GM06990 (cell line): ENCODE measurements at regions not wholly inside any gene's neighbourhood (a gene's known extent, or its start where the extent isn't known, plus 50 kb on each side); places are given as distances from the start of the nearest gene placed in this dataset.
"Not testable (repeated sequence)": the region's sequence is repeated elsewhere in the genome, so short reads cannot be mapped to it uniquely, and the experiment has no call there.

ENCODE experiments used
- DNase-seq: peaks from one replicate; pipeline ENCODE4 v3.0.0-alpha.2; 2011; ENCODE audit not compliant: insufficient read length; ENCODE audit errors: extremely low read depth
- H3K27me3 ChIP-seq: replicated peaks from 2 replicates; pipeline ENCODE4 v1.6.0; 2011; ENCODE audit warnings: low read length; ENCODE audit not compliant: control insufficient read depth, insufficient read depth
- H3K36me3 ChIP-seq: 2 replicates; pipeline ENCODE4 v1.5.1; 2011; ENCODE audit warnings: low read length; ENCODE audit not compliant: control insufficient read depth, insufficient read depth
- H3K4me3 ChIP-seq: replicated peaks from 2 replicates; pipeline ENCODE4 v1.5.1; 2011; ENCODE audit warnings: low read depth, mild to moderate bottlenecking, control low read depth, low read length
- TF ChIP-seq, protein P1 (sequence below): IDR thresholded peaks from 2 replicates; pipeline ENCODE4 v1.5.1; 2011; ENCODE audit warnings: low read length, control low read depth, mild to moderate bottlenecking, inconsistent platforms; ENCODE audit not compliant: insufficient read depth, poor library complexity, severe bottlenecking

DNA sequence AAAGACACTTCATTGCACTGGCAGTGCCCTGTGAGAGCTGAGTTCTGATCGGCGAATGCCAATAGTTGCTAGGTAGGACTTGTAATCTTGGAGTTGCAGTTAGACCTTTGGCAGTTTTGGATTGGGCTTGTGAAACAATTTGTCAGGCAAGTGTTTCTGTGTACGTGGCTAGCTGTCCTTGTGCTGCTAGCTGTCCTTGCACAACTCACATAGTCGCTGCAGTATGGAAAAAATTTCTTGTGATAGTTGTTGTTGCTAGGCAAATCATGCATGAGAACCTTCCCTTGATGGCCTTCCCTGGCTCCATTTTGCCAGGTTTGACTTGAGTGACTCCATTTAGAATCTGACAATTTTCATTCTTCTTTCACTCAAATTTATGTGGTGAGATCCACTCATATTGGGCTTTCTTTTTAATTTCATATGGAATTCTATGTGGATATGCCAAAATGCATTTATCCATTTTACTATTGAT is 140.7 kb downstream of the APIP start:
- H3K36me3 ChIP-seq, result no peaks in the 10 kb centered on the region
- no peak overlapping the region for H3K4me3 ChIP-seq
- H3K27me3 ChIP-seq, result no peaks in the 10 kb centered on the region
- TF ChIP-seq, protein P1, sequence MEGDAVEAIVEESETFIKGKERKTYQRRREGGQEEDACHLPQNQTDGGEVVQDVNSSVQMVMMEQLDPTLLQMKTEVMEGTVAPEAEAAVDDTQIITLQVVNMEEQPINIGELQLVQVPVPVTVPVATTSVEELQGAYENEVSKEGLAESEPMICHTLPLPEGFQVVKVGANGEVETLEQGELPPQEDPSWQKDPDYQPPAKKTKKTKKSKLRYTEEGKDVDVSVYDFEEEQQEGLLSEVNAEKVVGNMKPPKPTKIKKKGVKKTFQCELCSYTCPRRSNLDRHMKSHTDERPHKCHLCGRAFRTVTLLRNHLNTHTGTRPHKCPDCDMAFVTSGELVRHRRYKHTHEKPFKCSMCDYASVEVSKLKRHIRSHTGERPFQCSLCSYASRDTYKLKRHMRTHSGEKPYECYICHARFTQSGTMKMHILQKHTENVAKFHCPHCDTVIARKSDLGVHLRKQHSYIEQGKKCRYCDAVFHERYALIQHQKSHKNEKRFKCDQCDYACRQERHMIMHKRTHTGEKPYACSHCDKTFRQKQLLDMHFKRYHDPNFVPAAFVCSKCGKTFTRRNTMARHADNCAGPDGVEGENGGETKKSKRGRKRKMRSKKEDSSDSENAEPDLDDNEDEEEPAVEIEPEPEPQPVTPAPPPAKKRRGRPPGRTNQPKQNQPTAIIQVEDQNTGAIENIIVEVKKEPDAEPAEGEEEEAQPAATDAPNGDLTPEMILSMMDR, result no peak
- DNase-seq, result no peak

DNA sequence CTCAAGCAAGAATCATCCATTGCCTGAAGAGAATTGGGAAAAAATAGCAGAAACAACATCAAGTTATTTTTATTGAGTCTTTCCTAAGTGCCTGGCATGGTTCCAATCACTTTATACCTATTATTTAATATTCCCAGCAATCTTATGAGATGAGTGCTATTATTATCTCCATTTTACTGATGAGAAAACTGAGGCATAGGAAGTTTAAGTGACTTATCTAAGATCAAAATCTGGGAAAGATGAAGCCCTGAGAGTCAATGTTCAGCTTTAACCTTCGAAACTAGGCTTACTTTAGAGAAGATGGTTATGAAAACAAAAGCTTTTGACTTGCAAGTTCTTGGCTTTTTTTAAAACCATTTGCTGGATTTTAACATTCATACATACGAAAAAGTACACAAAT is 141.6 kb downstream of the APIP start:
- no peak for DNase-seq
- TF ChIP-seq, protein P1, result no peak
- H3K4me3 ChIP-seq, result no peak overlapping the region
- H3K36me3 ChIP-seq, result no peaks in the 10 kb centered on the region
- no peaks in the 10 kb centered on the region for H3K27me3 ChIP-seq

GRCh38 chr11:34773826-34774225 is 142.4 kb downstream of the APIP start:
- no peak for DNase-seq
- Histone ChIP-seq H3K27me3 (no peaks in the 10 kb centered on the region), H3K4me3 (no peak overlapping the region), H3K36me3 (no peaks in the 10 kb centered on the region)
- TF ChIP-seq, protein P1, result no peak

DNA sequence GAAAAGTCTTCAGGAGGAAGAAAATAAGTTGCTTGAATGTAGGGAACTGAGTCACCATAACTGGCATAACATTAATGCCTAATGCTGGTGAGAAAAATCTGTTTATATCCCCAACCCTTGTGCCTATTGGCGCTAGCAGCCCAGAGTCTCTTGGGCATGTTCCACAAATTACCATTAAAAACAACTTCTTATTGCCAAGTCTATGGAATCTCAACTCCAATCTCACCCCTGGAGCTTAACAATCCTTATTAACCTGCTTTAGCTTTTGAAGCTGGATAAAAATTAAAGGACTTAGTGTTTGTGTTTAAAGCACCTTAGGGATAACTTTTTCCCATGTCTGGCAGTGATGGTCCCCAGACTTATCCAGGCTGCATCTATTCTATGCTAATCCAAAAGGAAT is 143.0 kb downstream of the APIP start:
- no peak for DNase-seq
- Histone ChIP-seq H3K27me3 (no peaks in the 10 kb centered on the region), H3K4me3 (no peak overlapping the region), H3K36me3 (no peaks in the 10 kb centered on the region)
- TF ChIP-seq, protein P1, result no peak

GRCh38 chr11:34770111-34770510 is 146.1 kb downstream of the APIP start:
- no peak for DNase-seq
- Histone ChIP-seq H3K36me3 (no peaks in the 10 kb centered on the region), H3K27me3 (no peaks in the 10 kb centered on the region), H3K4me3 (no peak overlapping the region)
- TF ChIP-seq, protein P1, result no peak

DNA sequence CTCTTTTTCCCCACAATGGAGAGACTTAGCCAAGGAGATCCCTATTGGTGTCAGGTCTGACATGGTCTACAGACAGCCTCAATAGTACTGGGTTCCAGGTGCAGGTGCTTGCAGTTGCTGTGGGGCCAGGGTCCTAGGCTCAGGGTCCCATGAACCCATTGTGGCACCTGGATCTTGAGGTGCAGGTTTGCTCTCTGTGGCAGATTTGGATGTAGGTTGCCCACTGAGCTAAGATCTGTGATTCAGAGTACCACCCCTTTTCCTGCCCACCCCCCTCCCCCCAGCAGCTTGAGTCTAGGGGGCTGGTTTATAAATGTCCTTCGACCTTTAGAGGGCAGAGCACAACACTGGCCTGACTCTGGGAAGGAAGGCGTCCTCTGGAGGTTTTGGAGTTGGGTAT is 147.0 kb downstream of the APIP start:
- H3K36me3 ChIP-seq, result no peaks in the 10 kb centered on the region
- TF ChIP-seq, protein P1, result no peak
- no peaks in the 10 kb centered on the region for H3K27me3 ChIP-seq
- no peak overlapping the region for H3K4me3 ChIP-seq
- DNase-seq, result no peak

DNA sequence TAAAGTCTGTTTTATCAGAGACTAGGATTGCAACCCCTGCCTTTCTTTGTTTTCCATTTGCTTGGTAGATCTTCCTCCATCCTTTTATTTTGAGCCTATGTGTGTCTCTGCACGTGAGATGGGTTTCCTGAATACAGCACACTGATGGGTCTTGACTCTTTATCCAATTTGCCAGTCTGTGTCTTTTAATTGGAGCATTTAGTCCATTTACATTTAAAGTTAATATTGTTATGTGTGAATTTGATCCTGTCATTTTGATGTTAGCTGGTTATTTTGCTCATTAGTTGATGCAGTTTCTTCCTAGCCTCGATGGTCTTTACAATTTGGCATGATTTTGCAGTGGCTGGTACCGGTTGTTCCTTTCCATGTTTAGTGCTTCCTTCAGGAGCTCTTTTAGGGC is 141.7 kb downstream of the EHF start:
- not testable (repeated sequence) for H3K27me3 ChIP-seq, H3K36me3 ChIP-seq, H3K4me3 ChIP-seq, DNase-seq
